Skeletal muscle tissue (tissue), 3 donors: ENCODE measurements at regions not wholly inside any gene's neighbourhood (a gene's known extent, or its start where the extent isn't known, plus 50 kb on each side); places are given as distances from the start of the nearest gene placed in this dataset.

Experiments
- H3K27ac ChIP-seq: one replicate; pipeline ENCODE4 v1.7.0; 2013; ENCODE audit warnings: mild to moderate bottlenecking, low read depth, low read length, inconsistent platforms
- H3K27me3 ChIP-seq, 3 donors: one replicate each; pipeline ENCODE4 v1.7.0; 2013; ENCODE audit warnings: low read length in 3 of 3; ENCODE audit not compliant: control insufficient read depth in 3 of 3, insufficient read depth in 3 of 3
- H3K36me3 ChIP-seq, 3 donors: one replicate each; pipeline ENCODE4 v1.7.0; 2013; ENCODE audit warnings: low read length in 3 of 3; ENCODE audit not compliant: control insufficient read depth in 3 of 3, insufficient read depth in 3 of 3
- H3K4me1 ChIP-seq, 3 donors: one replicate each; pipeline ENCODE4 v1.7.0; 2013; ENCODE audit warnings: low read length in 3 of 3, mild to moderate bottlenecking in 3 of 3; ENCODE audit not compliant: control insufficient read depth in 3 of 3, insufficient read depth in 3 of 3
- H3K4me3 ChIP-seq, 3 donors: one replicate each; pipeline ENCODE4 v1.7.0; 2013; ENCODE audit warnings: low read length in 3 of 3
- H3K9ac ChIP-seq, 3 donors: one replicate each; pipeline ENCODE4 v1.7.0; 2013; ENCODE audit warnings: low read length in 3 of 3, mild to moderate bottlenecking in 3 of 3, moderate library complexity in 2 of 3, low read depth in 1 of 3
- H3K9me3 ChIP-seq, 3 donors: one replicate each; pipeline ENCODE4 v1.7.0; 2013; ENCODE audit warnings: low read length in 3 of 3; ENCODE audit not compliant: control insufficient read depth in 3 of 3
- donor health status: Osteomylitis.

GRCh38 chr14:88064841-88065240, 59.9 kb downstream of the GPR65 start:
- H3K9me3 ChIP-seq, result peaks cover 0 to 2% (median 0%) of the 10 kb centered on the region in 3 donors
- H3K4me3 ChIP-seq, result no peak overlapping the region
- H3K27me3 ChIP-seq, result no peaks in the 10 kb centered on the region
- no peak overlapping the region for H3K9ac ChIP-seq
- no peaks in the 10 kb centered on the region for H3K36me3 ChIP-seq
- H3K4me1 ChIP-seq, result no peaks in the 10 kb centered on the region
- H3K27ac ChIP-seq, result no peak overlapping the region

GRCh38 chr14:88069677-88070076, 64.7 kb downstream of the GPR65 start:
- no peaks in the 10 kb centered on the region for H3K4me1 ChIP-seq
- H3K4me3 ChIP-seq, result no peak overlapping the region
- no peak overlapping the region for H3K27ac ChIP-seq
- no peak overlapping the region for H3K9ac ChIP-seq
- H3K27me3 ChIP-seq, result no peaks in the 10 kb centered on the region
- peaks cover 0 to 2% (median 0%) of the 10 kb centered on the region in 3 donors for H3K9me3 ChIP-seq
- H3K36me3 ChIP-seq, result no peaks in the 10 kb centered on the region

- H3K36me3 ChIP-seq, result no peaks in the 10 kb centered on the region
- no peak overlapping the region for H3K27ac ChIP-seq
- no peak overlapping the region for H3K9ac ChIP-seq
- H3K4me1 ChIP-seq, result no peaks in the 10 kb centered on the region
- H3K27me3 ChIP-seq, result no peaks in the 10 kb centered on the region
- no peak overlapping the region for H3K4me3 ChIP-seq
- no peaks in the 10 kb centered on the region for H3K9me3 ChIP-seq
Observed at GRCh38 chr14:88075269-88075981, 70.5 kb downstream of the GPR65 start.

- Histone ChIP-seq H3K27me3 (no peaks in the 10 kb centered on the region), H3K4me1 (no peaks in the 10 kb centered on the region), H3K36me3 (no peaks in the 10 kb centered on the region), H3K9me3 (no peaks in the 10 kb centered on the region), H3K9ac (no peak overlapping the region), H3K27ac (no peak overlapping the region), H3K4me3 (no peak overlapping the region)
Observed at GRCh38 chr14:88078525-88078924, 73.6 kb downstream of the GPR65 start.

- no peak overlapping the region for H3K9ac ChIP-seq
- H3K36me3 ChIP-seq, result no peaks in the 10 kb centered on the region
- H3K4me1 ChIP-seq, result no peaks in the 10 kb centered on the region
- H3K27ac ChIP-seq, result no peak overlapping the region
- H3K4me3 ChIP-seq, result no peak overlapping the region
- no peaks in the 10 kb centered on the region for H3K27me3 ChIP-seq
- H3K9me3 ChIP-seq, result no peaks in the 10 kb centered on the region
Observed at GRCh38 chr14:88079624-88080023, 74.7 kb downstream of the GPR65 start.

GRCh38 chr14:88085736-88086135, 80.8 kb downstream of the GPR65 start:
- no peak overlapping the region for H3K27ac ChIP-seq
- peaks cover 0 to 2% (median 0%) of the 10 kb centered on the region in 3 donors for H3K27me3 ChIP-seq
- no peak overlapping the region for H3K4me3 ChIP-seq
- no peak overlapping the region for H3K9ac ChIP-seq
- no peaks in the 10 kb centered on the region for H3K36me3 ChIP-seq
- H3K9me3 ChIP-seq, result no peaks in the 10 kb centered on the region
- H3K4me1 ChIP-seq, result no peaks in the 10 kb centered on the region

GRCh38 chr14:88089445-88089844, 84.5 kb downstream of the GPR65 start:
- no peak overlapping the region for H3K9ac ChIP-seq

GRCh38 chr14:88092529-88092928, 87.6 kb downstream of the GPR65 start:
- no peak overlapping the region for H3K27ac ChIP-seq
- no peaks in the 10 kb centered on the region for H3K36me3 ChIP-seq
- H3K9ac ChIP-seq, result no peak overlapping the region
- no peak overlapping the region for H3K4me3 ChIP-seq
- peaks cover 0 to 2% (median 0%) of the 10 kb centered on the region in 3 donors for H3K27me3 ChIP-seq
- H3K4me1 ChIP-seq, result no peaks in the 10 kb centered on the region
- H3K9me3 ChIP-seq, result no peaks in the 10 kb centered on the region

More at GRCh38 chr14:88089445-88089844, 84.5 kb downstream of the GPR65 start:
- Histone ChIP-seq H3K27ac (no peak overlapping the region), H3K27me3 (peaks cover 0 to 2% (median 0%) of the 10 kb centered on the region in 3 donors), H3K4me1 (no peaks in the 10 kb centered on the region), H3K36me3 (no peaks in the 10 kb centered on the region), H3K9me3 (no peaks in the 10 kb centered on the region), H3K4me3 (no peak overlapping the region)

- no peaks in the 10 kb centered on the region for H3K9me3 ChIP-seq
- H3K4me3 ChIP-seq, result no peak overlapping the region
- H3K27me3 ChIP-seq, result no peaks in the 10 kb centered on the region
- no peaks in the 10 kb centered on the region for H3K36me3 ChIP-seq
- H3K4me1 ChIP-seq, result no peaks in the 10 kb centered on the region
- H3K27ac ChIP-seq, result no peak overlapping the region
- H3K9ac ChIP-seq, result no peak overlapping the region
Observed at GRCh38 chr14:88095791-88096190, 90.9 kb downstream of the GPR65 start.

GRCh38 chr14:88098163-88098562, 93.2 kb downstream of the GPR65 start:
- H3K27me3 ChIP-seq, result no peaks in the 10 kb centered on the region
- no peaks in the 10 kb centered on the region for H3K9me3 ChIP-seq
- no peak overlapping the region for H3K4me3 ChIP-seq

More at GRCh38 chr14:88098163-88098562, 93.2 kb downstream of the GPR65 start:
- no peaks in the 10 kb centered on the region for H3K4me1 ChIP-seq
- no peaks in the 10 kb centered on the region for H3K36me3 ChIP-seq
- no peak overlapping the region for H3K9ac ChIP-seq
- H3K27ac ChIP-seq, result no peak overlapping the region
